ENCODE measurements at regions not wholly inside any gene's neighbourhood (a gene's known extent, or its start where the extent isn't known, plus 50 kb on each side); places are given as distances from the start of the nearest gene placed in this dataset.

- Histone ChIP-seq H3K4me2 (replicated peaks; ENCODE audit: low read depth, low read length, poor library complexity, severe bottlenecking) (no peak overlapping the region), H2AFZ (ENCODE audit: insufficient read depth, low read depth, low read length, poor library complexity, severe bottlenecking) (no peak overlapping the region), H3K36me3 (replicated peaks in 1 of 2; ENCODE audit: control extremely low read depth in 1 of 2, control insufficient read depth in 1 of 2, extremely low read depth in 1 of 2, insufficient read depth in 2 of 2, low read length in 1 of 2) (no peaks in the 10 kb centered on the region), H3K9ac (ENCODE audit: low read length) (no peak overlapping the region), H3K27ac (ENCODE audit: low read length in 2 of 2) (no peak overlapping the region), H4K20me1 (ENCODE audit: control insufficient read depth, insufficient read depth, low read length, poor library complexity, severe bottlenecking) (no peaks in the 10 kb centered on the region), H3K27me3 (replicated peaks in 1 of 4; ENCODE audit: control extremely low read depth in 1 of 4, control insufficient read depth in 3 of 4, insufficient read depth in 4 of 4, low read length in 3 of 4) (no peaks in the 10 kb centered on the region), H3K4me3 (ENCODE audit: control extremely low read depth in 1 of 5, extremely low read depth in 1 of 5, insufficient read depth in 1 of 5, low read depth in 2 of 5, low read length in 4 of 5) (no peak overlapping the region), H3K79me2 (ENCODE audit: control insufficient read depth, insufficient read depth, low read length) (no peaks in the 10 kb centered on the region), H3K9me3 (ENCODE audit: control extremely low read depth in 1 of 3, control insufficient read depth in 2 of 3, insufficient read depth in 1 of 3, low read length in 2 of 3) (no peaks in the 10 kb centered on the region), H3K4me1 (ENCODE audit: control insufficient read depth in 2 of 2, insufficient read depth in 2 of 2, low read length in 2 of 2) (no peaks in the 10 kb centered on the region)
- ATAC-seq (ENCODE audit: low read depth) = no peak
- CTCF ChIA-PET = no interaction called here
- H3K4me1 Mint-ChIP-seq = no peaks in the 10 kb centered on the region
- H3K9me3 Mint-ChIP-seq (ENCODE audit: insufficient read depth) = no peaks in the 10 kb centered on the region
- 84% methylated on average over 2 of the region's 7 CpGs for WGBS (ENCODE audit: insufficient coverage)
- H3K27ac Mint-ChIP-seq = no peak overlapping the region
- intact Hi-C loops (cut with micrococcal nuclease) = no loop called here
- DNase-seq = no peak
- no peaks in the 10 kb centered on the region for H3K27me3 Mint-ChIP-seq
- POLR2A ChIA-PET = no interaction called here
- TF ChIP-seq EZH2 (IDR thresholded peaks at IDR 0.05; ENCODE audit: borderline replicate concordance, insufficient read depth, low read depth, low read length, poor library complexity, severe bottlenecking) = no peak
- TF ChIP-seq CTCF (IDR thresholded peaks at IDR 0.05) = no peak
- no peak overlapping the region for H3K4me3 Mint-ChIP-seq
Measured at GRCh38 chr10:4283846-4284610, 499.0 kb upstream of the KLF6 start.

- intact Hi-C loops (cut with micrococcal nuclease) = no loop called here
- no peaks in the 10 kb centered on the region for H3K79me2 ChIP-seq (ENCODE audit: control insufficient read depth, insufficient read depth, low read length)
- no peak overlapping the region for H3K9ac ChIP-seq (ENCODE audit: low read length)
- ATAC-seq (ENCODE audit: low read depth) (no peak), DNase-seq (no peak)
- no peaks in the 10 kb centered on the region for H3K9me3 ChIP-seq (ENCODE audit: control extremely low read depth in 1 of 3, control insufficient read depth in 2 of 3, insufficient read depth in 1 of 3, low read length in 2 of 3)
- H3K27me3 ChIP-seq (replicated peaks in 1 of 4; ENCODE audit: control extremely low read depth in 1 of 4, control insufficient read depth in 3 of 4, insufficient read depth in 4 of 4, low read length in 3 of 4) = no peaks in the 10 kb centered on the region
- WGBS (ENCODE audit: insufficient coverage) = 92% methylated on average over 2 of the region's 4 CpGs
- H3K4me3 Mint-ChIP-seq = no peak overlapping the region
- H3K4me1 ChIP-seq (ENCODE audit: control insufficient read depth in 2 of 2, insufficient read depth in 2 of 2, low read length in 2 of 2) = no peaks in the 10 kb centered on the region
- no peaks in the 10 kb centered on the region for H3K4me1 Mint-ChIP-seq
- no peak overlapping the region for H3K4me3 ChIP-seq (ENCODE audit: control extremely low read depth in 1 of 5, extremely low read depth in 1 of 5, insufficient read depth in 1 of 5, low read depth in 2 of 5, low read length in 4 of 5)
- no peak overlapping the region for H3K27ac ChIP-seq (ENCODE audit: low read length in 2 of 2)
- POLR2A ChIA-PET = no interaction called here
- no peak overlapping the region for H3K27ac Mint-ChIP-seq
- no peaks in the 10 kb centered on the region for H4K20me1 ChIP-seq (ENCODE audit: control insufficient read depth, insufficient read depth, low read length, poor library complexity, severe bottlenecking)
- H3K4me2 ChIP-seq (replicated peaks; ENCODE audit: low read depth, low read length, poor library complexity, severe bottlenecking) = no peak overlapping the region
- H2AFZ ChIP-seq (ENCODE audit: insufficient read depth, low read depth, low read length, poor library complexity, severe bottlenecking) = no peak overlapping the region
- CTCF ChIA-PET = no interaction called here
- H3K9me3 Mint-ChIP-seq (ENCODE audit: insufficient read depth) = no peaks in the 10 kb centered on the region
- no peaks in the 10 kb centered on the region for H3K27me3 Mint-ChIP-seq
- no peaks in the 10 kb centered on the region for H3K36me3 ChIP-seq (replicated peaks in 1 of 2; ENCODE audit: control extremely low read depth in 1 of 2, control insufficient read depth in 1 of 2, extremely low read depth in 1 of 2, insufficient read depth in 2 of 2, low read length in 1 of 2)
- TF ChIP-seq EZH2 (IDR thresholded peaks at IDR 0.05; ENCODE audit: borderline replicate concordance, insufficient read depth, low read depth, low read length, poor library complexity, severe bottlenecking) (no peak), CTCF (IDR thresholded peaks at IDR 0.05) (no peak)
Measured at GRCh38 chr10:4282496-4282895, 497.5 kb upstream of the KLF6 start.

Data from B cell (primary cell).